ENCODE measurements at regions not wholly inside any gene's neighbourhood (a gene's known extent, or its start where the extent isn't known, plus 50 kb on each side); places are given as distances from the start of the nearest gene placed in this dataset.

DNA sequence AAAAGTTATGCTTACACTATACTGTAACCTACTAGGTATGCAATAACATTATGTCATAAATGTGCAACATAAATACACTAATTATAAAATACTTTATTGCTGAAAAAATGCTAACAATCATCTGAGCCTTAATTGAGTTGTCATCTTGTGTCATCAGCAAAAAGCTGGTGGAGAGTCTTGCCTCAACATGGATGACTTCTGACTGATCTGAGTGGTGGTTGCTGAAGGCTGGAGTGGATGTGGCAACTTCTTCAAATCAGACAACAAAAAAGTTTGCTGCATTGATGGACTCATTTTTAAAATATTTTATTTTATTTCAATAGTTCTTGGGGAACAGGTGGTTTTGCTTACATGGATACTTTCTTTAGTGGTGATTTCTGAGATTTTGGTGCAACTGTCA is 93.9 kb upstream of the AMN1 start:
- no peak overlapping the region for H2BK20ac ChIP-seq (ENCODE audit: low read depth, low read length, poor library complexity, severe bottlenecking)
- H3K4me1 ChIP-seq (ENCODE audit: insufficient read depth, low read length): no peaks in the 10 kb centered on the region
- H4K91ac ChIP-seq (ENCODE audit: insufficient read length, low read depth, low read length): no peak overlapping the region
- no peak overlapping the region for H2BK15ac ChIP-seq (ENCODE audit: low read depth, low read length)
- no peaks in the 10 kb centered on the region for H3K79me1 ChIP-seq (ENCODE audit: insufficient read depth, low read depth, low read length, poor library complexity, severe bottlenecking)
- no peaks in the 10 kb centered on the region for H3K79me2 ChIP-seq (ENCODE audit: insufficient read depth, low read length)
- Mint-ChIP-seq H3K27me3 (ENCODE audit: low read depth) (no peaks in the 10 kb centered on the region), H3K4me3 (no peak overlapping the region), H3K27ac (no peak overlapping the region), H3K4me1 (peaks cover under 1% of the 10 kb centered on the region in 2 experiments; a peak in 2 of 4 replicates), H3K36me3 (ENCODE audit: insufficient read depth in 1 of 3, low read depth in 3 of 3) (peaks cover 9 to 28% (median 10%) of the 10 kb centered on the region in 3 experiments), H3K9me3 (peaks cover 30% of the 10 kb centered on the region in 2 experiments)
- no peak for DNase-seq
- H2AK5ac ChIP-seq (ENCODE audit: insufficient read length, low read length): no peak overlapping the region
- no peaks in the 10 kb centered on the region for H4K20me1 ChIP-seq (ENCODE audit: control insufficient read depth, insufficient read depth, insufficient read length)
- H3K18ac ChIP-seq (ENCODE audit: insufficient read length, low read depth, low read length): no peak overlapping the region
- H2AFZ ChIP-seq (ENCODE audit: low read length): no peak overlapping the region
- TF ChIP-seq, protein P1, sequence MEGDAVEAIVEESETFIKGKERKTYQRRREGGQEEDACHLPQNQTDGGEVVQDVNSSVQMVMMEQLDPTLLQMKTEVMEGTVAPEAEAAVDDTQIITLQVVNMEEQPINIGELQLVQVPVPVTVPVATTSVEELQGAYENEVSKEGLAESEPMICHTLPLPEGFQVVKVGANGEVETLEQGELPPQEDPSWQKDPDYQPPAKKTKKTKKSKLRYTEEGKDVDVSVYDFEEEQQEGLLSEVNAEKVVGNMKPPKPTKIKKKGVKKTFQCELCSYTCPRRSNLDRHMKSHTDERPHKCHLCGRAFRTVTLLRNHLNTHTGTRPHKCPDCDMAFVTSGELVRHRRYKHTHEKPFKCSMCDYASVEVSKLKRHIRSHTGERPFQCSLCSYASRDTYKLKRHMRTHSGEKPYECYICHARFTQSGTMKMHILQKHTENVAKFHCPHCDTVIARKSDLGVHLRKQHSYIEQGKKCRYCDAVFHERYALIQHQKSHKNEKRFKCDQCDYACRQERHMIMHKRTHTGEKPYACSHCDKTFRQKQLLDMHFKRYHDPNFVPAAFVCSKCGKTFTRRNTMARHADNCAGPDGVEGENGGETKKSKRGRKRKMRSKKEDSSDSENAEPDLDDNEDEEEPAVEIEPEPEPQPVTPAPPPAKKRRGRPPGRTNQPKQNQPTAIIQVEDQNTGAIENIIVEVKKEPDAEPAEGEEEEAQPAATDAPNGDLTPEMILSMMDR (conservative IDR thresholded peaks at IDR 0.05): no peak
- H3K4ac ChIP-seq (ENCODE audit: low read depth, low read length): no peak overlapping the region
- peaks cover 8% of the 10 kb centered on the region for H3K9me3 ChIP-seq (ENCODE audit: control insufficient read depth, low read depth, low read length)
- no peak overlapping the region for H2BK120ac ChIP-seq (ENCODE audit: low read depth, low read length, poor library complexity, severe bottlenecking)
- H2BK12ac ChIP-seq (ENCODE audit: insufficient read length, low read depth, low read length): no peak overlapping the region
- no peaks in the 10 kb centered on the region for H3K27me3 ChIP-seq (ENCODE audit: insufficient read depth, low read length)
- no peak overlapping the region for H3K56ac ChIP-seq (ENCODE audit: insufficient read length, low read depth, low read length)
- no peak overlapping the region for H3K9ac ChIP-seq (ENCODE audit: extremely low read depth, insufficient read length, low read length)
- H4K8ac ChIP-seq (replicated peaks; ENCODE audit: insufficient read length, low read depth, low read length): no peak overlapping the region
- H3K23ac ChIP-seq (ENCODE audit: insufficient read length, low read depth, low read length): no peak overlapping the region
- no peak overlapping the region for H3K4me2 ChIP-seq (ENCODE audit: insufficient read depth, insufficient read length, low read length)
- no peak overlapping the region for H3K14ac ChIP-seq (ENCODE audit: insufficient read depth, low read length)
- no peaks in the 10 kb centered on the region for H3K23me2 ChIP-seq (ENCODE audit: insufficient read length, low read depth, low read length, poor library complexity, severe bottlenecking)
- H4K5ac ChIP-seq (ENCODE audit: insufficient read length, low read depth, low read length): no peak overlapping the region
- H2BK5ac ChIP-seq (ENCODE audit: insufficient read length, low read length): no peak overlapping the region
- H3T11ph ChIP-seq (ENCODE audit: low read length): no peak overlapping the region
- no peak overlapping the region for H3K27ac ChIP-seq (ENCODE audit: insufficient read length, low read depth, low read length)
